B cell (primary cell): ENCODE measurements at regions not wholly inside any gene's neighbourhood (a gene's known extent, or its start where the extent isn't known, plus 50 kb on each side); places are given as distances from the start of the nearest gene placed in this dataset.

ENCODE experiments used
- ATAC-seq: fragments of 200-7000 bp; cut with Tn5 transposase; one replicate; pipeline ENCODE4 v1.10.0; 2021; ENCODE audit warnings: low read depth, mild to moderate bottlenecking, moderate number of reproducible peaks, moderate library complexity
- CTCF ChIA-PET: fragments of 350-600 bp; sonication (Branson Sonifier 250); formaldehyde crosslinking; loops from one replicate; lab custom pipeline; 2021; ENCODE audit warnings: antibody characterized with exemption, inconsistent platforms; lab: Charles Lee
- POLR2A ChIA-PET: fragments of 350-600 bp; sonication (Branson Sonifier 250); formaldehyde crosslinking; loops from one replicate; lab custom pipeline; 2021; ENCODE audit warnings: antibody characterized with exemption; lab: Charles Lee
- DNase-seq: peaks from one replicate; pipeline ENCODE4 v3.0.0; 2013
- H2AFZ ChIP-seq: 2 replicates; pipeline ENCODE4 v1.6.1; 2012; ENCODE audit warnings: mild to moderate bottlenecking, low read depth, low read length; ENCODE audit not compliant: insufficient read depth, poor library complexity, severe bottlenecking
- H3K27ac ChIP-seq, 2 donors: 1 replicate in 1 of 2; 2 replicates in 1 of 2; pipeline ENCODE4 v1.5.1; 2012 to 2013; ENCODE audit warnings: low read length in 2 of 2, mild to moderate bottlenecking in 2 of 2, moderate library complexity in 1 of 2
- H3K27me3 ChIP-seq, 4 experiments: fragments of 200-600 bp in 1 of 4; sonication (generic) in 1 of 4; replicated peaks in 1 of 4; 1 replicate in 2 of 4; 2 replicates in 2 of 4; pipeline versions ENCODE4 v1.6.1 to v1.7.0; 2013 to 2016; ENCODE audit warnings: low read length in 3 of 4, mild to moderate bottlenecking in 2 of 4, mixed read lengths in 1 of 4, moderate library complexity in 1 of 4; ENCODE audit not compliant: insufficient read depth in 4 of 4, control insufficient read depth in 3 of 4; ENCODE audit errors: control extremely low read depth in 1 of 4
- H3K36me3 ChIP-seq, 2 experiments: replicated peaks in 1 of 2; 1 replicate in 1 of 2; 2 replicates in 1 of 2; pipeline versions ENCODE4 v1.6.1 to v1.7.1; 2013; ENCODE audit warnings: low read length in 1 of 2; ENCODE audit not compliant: insufficient read depth in 2 of 2, control insufficient read depth in 1 of 2; ENCODE audit errors: control extremely low read depth in 1 of 2, extremely low read depth in 1 of 2
- H3K4me1 ChIP-seq, 2 donors: fragments of 200-600 bp in 1 of 2; sonication (generic) in 1 of 2; 1 replicate in 1 of 2; 2 replicates in 1 of 2; pipeline versions ENCODE4 v1.5.1 to v1.6.1; 2013 to 2017; ENCODE audit warnings: low read length in 2 of 2; ENCODE audit not compliant: control insufficient read depth in 2 of 2, insufficient read depth in 2 of 2
- H3K4me2 ChIP-seq: replicated peaks from 2 replicates; pipeline ENCODE3; 2012; ENCODE audit warnings: mild to moderate bottlenecking, low read depth, low read length; ENCODE audit not compliant: poor library complexity, severe bottlenecking
- H3K4me3 ChIP-seq, 5 experiments: fragments of 200-600 bp in 1 of 5; sonication (generic) in 1 of 5; 1 replicate in 3 of 5; 2 replicates in 2 of 5; pipeline versions ENCODE4 v1.5.1 to v1.7.0; 2011 to 2016; ENCODE audit warnings: low read length in 4 of 5, mild to moderate bottlenecking in 4 of 5, low read depth in 2 of 5, control low read depth in 1 of 5, moderate library complexity in 1 of 5; ENCODE audit not compliant: insufficient read depth in 1 of 5; ENCODE audit errors: control extremely low read depth in 1 of 5, extremely low read depth in 1 of 5
- H3K79me2 ChIP-seq: fragments of 200-600 bp; sonication (generic); one replicate; pipeline ENCODE4 v1.6.0; 2016; ENCODE audit warnings: low read length; ENCODE audit not compliant: control insufficient read depth, insufficient read depth
- H3K9ac ChIP-seq: fragments of 200-600 bp; sonication (generic); 2 replicates; pipeline ENCODE4 v1.6.1; 2017; ENCODE audit warnings: mild to moderate bottlenecking, low read length, moderate library complexity
- H3K9me3 ChIP-seq, 3 donors: one replicate each; pipeline versions ENCODE4 v1.6.1 to v1.7.1; 2013; ENCODE audit warnings: low read length in 2 of 3; ENCODE audit not compliant: control insufficient read depth in 2 of 3, insufficient read depth in 1 of 3; ENCODE audit errors: control extremely low read depth in 1 of 3
- H4K20me1 ChIP-seq: 2 replicates; pipeline ENCODE4 v1.6.0; 2012; ENCODE audit warnings: mild to moderate bottlenecking, low read length; ENCODE audit not compliant: insufficient read depth, control insufficient read depth, poor library complexity, severe bottlenecking
- H3K27ac Mint-ChIP-seq: one replicate; pipeline ENCODE4 v1.8.0; 2021; ENCODE audit warnings: mixed read lengths
- H3K27me3 Mint-ChIP-seq: one replicate; pipeline ENCODE4 v1.8.0; 2021; ENCODE audit warnings: mixed read lengths
- H3K4me1 Mint-ChIP-seq: one replicate; pipeline ENCODE4 v1.8.0; 2021; ENCODE audit warnings: mixed read lengths
- H3K4me3 Mint-ChIP-seq: one replicate; pipeline ENCODE4 v1.8.0; 2021; ENCODE audit warnings: mixed read lengths
- H3K9me3 Mint-ChIP-seq: one replicate; pipeline ENCODE4 v1.8.0; 2022; ENCODE audit warnings: mixed read lengths; ENCODE audit not compliant: insufficient read depth
- CTCF ChIP-seq: fragments of 200-600 bp; IDR thresholded peaks from one replicate; pipeline ENCODE4 v1.8.0; 2022; ENCODE audit warnings: antibody characterized with exemption, mild to moderate bottlenecking
- EZH2 ChIP-seq: IDR thresholded peaks from 2 replicates; pipeline ENCODE4 v1.6.1; 2012; ENCODE audit warnings: borderline replicate concordance, low read depth, mild to moderate bottlenecking, moderate library complexity, low read length; ENCODE audit not compliant: insufficient read depth, poor library complexity, severe bottlenecking
- WGBS: methylation state at CpG from one replicate; pipeline ENCODE4 v1.1.5; 2013; ENCODE audit warnings: missing lambda C conversion rate; ENCODE audit not compliant: insufficient coverage; 5-methylcytosine and 5-hydroxymethylcytosine counted together
- intact Hi-C: fragments of 100-400 bp; cut with micrococcal nuclease; formaldehyde crosslinking; loops from one replicate; pipeline ENCODE4 v1.10.0; 2022

- no peak overlapping the region for H3K9ac ChIP-seq
- no peak overlapping the region for H3K4me2 ChIP-seq
- no peaks in the 10 kb centered on the region for H3K79me2 ChIP-seq
- Mint-ChIP-seq H3K4me1 (peaks cover 3% of the 10 kb centered on the region), H3K9me3 (no peaks in the 10 kb centered on the region), H3K27ac (no peak overlapping the region), H3K27me3 (no peaks in the 10 kb centered on the region), H3K4me3 (no peak overlapping the region)
- ChIA-PET POLR2A (no interaction called here), CTCF (no interaction called here)
- no peak overlapping the region for H3K27ac ChIP-seq
- H3K4me3 ChIP-seq = no peak overlapping the region
- WGBS = 96% methylated on average over 4 of the region's 8 CpGs
- no peaks in the 10 kb centered on the region for H3K4me1 ChIP-seq
- H3K27me3 ChIP-seq = no peaks in the 10 kb centered on the region
- H4K20me1 ChIP-seq = no peaks in the 10 kb centered on the region
- H2AFZ ChIP-seq = no peak overlapping the region
- ATAC-seq = no peak
- no peaks in the 10 kb centered on the region for H3K9me3 ChIP-seq
- no peaks in the 10 kb centered on the region for H3K36me3 ChIP-seq
- TF ChIP-seq EZH2 (no peak), CTCF (no peak)
- intact Hi-C loops = no loop called here
- no peak for DNase-seq
Observed at GRCh38 chr1:207243442-207244408, 77.8 kb upstream of the CD55 start.

- H3K4me3 Mint-ChIP-seq = no peak overlapping the region
- peaks cover 6% of the 10 kb centered on the region for H3K4me1 Mint-ChIP-seq
- no peak for TF ChIP-seq CTCF
- TF ChIP-seq EZH2 = no peak
- ATAC-seq = no peak
- DNase-seq = no peak
- H3K9me3 Mint-ChIP-seq = no peaks in the 10 kb centered on the region
- no peak overlapping the region for H3K27ac Mint-ChIP-seq
- no peaks in the 10 kb centered on the region for H3K27me3 Mint-ChIP-seq
- Histone ChIP-seq H3K9me3 (no peaks in the 10 kb centered on the region), H2AFZ (no peak overlapping the region), H4K20me1 (no peaks in the 10 kb centered on the region), H3K36me3 (no peaks in the 10 kb centered on the region), H3K9ac (no peak overlapping the region), H3K4me2 (no peak overlapping the region), H3K4me1 (no peaks in the 10 kb centered on the region), H3K79me2 (no peaks in the 10 kb centered on the region), H3K27me3 (no peaks in the 10 kb centered on the region), H3K27ac (no peak overlapping the region), H3K4me3 (no peak overlapping the region)
- ChIA-PET POLR2A (no interaction called here), CTCF (no interaction called here)
- WGBS = no CpG with 5 or more reads among the region's 6 CpGs
- intact Hi-C loops = no loop called here
Observed at GRCh38 chr1:207244409-207244801, 77.1 kb upstream of the CD55 start.
